ENCODE measurements at regions not wholly inside any gene's neighbourhood (a gene's known extent, or its start where the extent isn't known, plus 50 kb on each side); places are given as distances from the start of the nearest gene placed in this dataset.
A peak's percentile ranks its signal among the peaks of the same experiment; 100 is the strongest.

DNA sequence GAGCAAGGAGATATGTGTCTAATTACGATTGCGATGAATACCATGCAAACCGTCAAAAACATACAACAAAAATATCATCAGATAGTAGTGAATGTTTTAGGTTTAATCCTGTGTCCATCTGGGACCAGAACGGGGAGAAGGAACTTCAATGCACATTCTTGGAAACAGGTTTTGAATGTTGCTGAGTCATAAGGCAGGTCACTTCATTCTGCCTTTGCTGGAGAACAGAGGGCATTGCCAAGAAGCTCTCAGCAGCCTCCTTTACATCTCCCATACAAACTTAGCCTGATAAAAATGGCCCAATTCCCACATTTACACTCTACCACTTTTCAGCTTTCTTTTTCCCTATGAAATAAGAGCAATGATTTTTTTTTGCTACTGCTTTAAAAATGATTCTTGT is 78.0 kb upstream of the KCNJ6 start:
- WGBS, 5 donors: 75 to 87% (median 84%) methylated on average over 4 of the region's 4 CpGs
- no peak for TF ChIP-seq EP300 (IDR thresholded peaks at IDR 0.05)
- no peak for TF ChIP-seq CTCF (IDR thresholded peaks at IDR 0.05)
- no peak for TF ChIP-seq POLR2AphosphoS5 (IDR thresholded peaks at IDR 0.05)
- TF ChIP-seq POLR2A (IDR thresholded peaks at IDR 0.05): no peak
- Histone ChIP-seq H3K27me3 (no peaks in the 10 kb centered on the region), H3K4me3 (no peak overlapping the region), H3K9me3 (no peaks in the 10 kb centered on the region), H3K27ac (no peak overlapping the region), H3K4me1 (no peaks in the 10 kb centered on the region), H3K36me3 (no peaks in the 10 kb centered on the region)
- intact Hi-C loops (cut with DNase I; ENCODE audit: low total_unique reads): no loop called here
- no peak for DNase-seq

DNA sequence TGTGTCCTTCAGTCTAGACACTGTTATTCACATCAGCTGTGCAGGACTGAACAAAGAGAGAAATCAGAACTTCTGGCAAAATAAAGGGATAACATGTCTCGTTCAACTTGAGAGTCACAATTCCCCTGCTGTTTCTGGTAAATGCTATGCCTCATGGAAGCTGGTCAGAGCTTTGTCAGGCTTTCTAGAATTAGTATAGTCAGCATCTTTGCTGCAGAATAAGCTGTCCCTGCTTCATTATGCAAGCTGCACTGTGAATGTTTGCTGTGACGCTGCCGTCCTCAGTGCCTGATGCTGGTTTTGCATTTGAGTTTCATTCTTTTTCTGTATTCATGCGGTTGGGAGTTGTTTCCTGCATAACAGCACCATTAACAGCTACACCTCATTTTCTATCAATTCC is 96.4 kb upstream of the KCNJ6 start:
- intact Hi-C loops (cut with DNase I; ENCODE audit: low total_unique reads): no loop called here
- H3K27ac ChIP-seq: no peak overlapping the region
- TF ChIP-seq POLR2A (IDR thresholded peaks at IDR 0.05): no peak
- no peak for TF ChIP-seq CTCF (IDR thresholded peaks at IDR 0.05)
- no peak for TF ChIP-seq POLR2AphosphoS5 (IDR thresholded peaks at IDR 0.05)
- no peak for TF ChIP-seq EP300 (IDR thresholded peaks at IDR 0.05)
- no peak overlapping the region for H3K4me3 ChIP-seq
- WGBS, 5 donors: 67 to 74% (median 69%) methylated on average over 4 of the region's 4 CpGs
- DNase-seq: peak in 1 of 2 donors; percentile 4
- H3K36me3 ChIP-seq: no peaks in the 10 kb centered on the region
- H3K9me3 ChIP-seq: peaks cover 0 to 10% (median 8%) of the 10 kb centered on the region in 4 donors
- no peaks in the 10 kb centered on the region for H3K27me3 ChIP-seq
- H3K4me1 ChIP-seq: no peaks in the 10 kb centered on the region

GRCh38 chr21:38013741-38014140 is 97.5 kb upstream of the KCNJ6 start:
- TF ChIP-seq POLR2A (IDR thresholded peaks at IDR 0.05) (no peak), CTCF (IDR thresholded peaks at IDR 0.05) (no peak), POLR2AphosphoS5 (IDR thresholded peaks at IDR 0.05) (no peak), EP300 (IDR thresholded peaks at IDR 0.05) (no peak)
- Histone ChIP-seq H3K27me3 (peaks cover 0 to 2% (median 0%) of the 10 kb centered on the region in 3 donors), H3K9me3 (peaks cover 0 to 12% (median 9%) of the 10 kb centered on the region in 4 donors), H3K4me1 (no peaks in the 10 kb centered on the region), H3K27ac (no peak overlapping the region), H3K36me3 (no peaks in the 10 kb centered on the region), H3K4me3 (no peak overlapping the region)
- WGBS, 5 donors: 58 to 73% (median 68%) methylated on average over 4 of the region's 4 CpGs
- intact Hi-C loops (cut with DNase I; ENCODE audit: low total_unique reads): no loop called here
- DNase-seq: no peak

- Histone ChIP-seq H3K4me3 (no peak overlapping the region), H3K4me1 (no peaks in the 10 kb centered on the region), H3K9me3 (peaks cover 0 to 10% (median 9%) of the 10 kb centered on the region in 4 donors), H3K27ac (no peak overlapping the region), H3K27me3 (peaks cover 0 to 4% (median 0%) of the 10 kb centered on the region in 3 donors), H3K36me3 (no peaks in the 10 kb centered on the region)
- intact Hi-C loops (cut with DNase I; ENCODE audit: low total_unique reads): no loop called here
- no peak for DNase-seq
- 53 to 85% (median 71%) methylated on average over 1 of the region's 1 CpG for WGBS, 5 donors
- no peak for TF ChIP-seq POLR2AphosphoS5 (IDR thresholded peaks at IDR 0.05)
- no peak for TF ChIP-seq EP300 (IDR thresholded peaks at IDR 0.05)
- no peak for TF ChIP-seq CTCF (IDR thresholded peaks at IDR 0.05)
- no peak for TF ChIP-seq POLR2A (IDR thresholded peaks at IDR 0.05)
Observed at GRCh38 chr21:38014298-38014697, 98.0 kb upstream of the KCNJ6 start.

Data from stomach (tissue), 8 donors.